GM12891 (cell line): ENCODE measurements at regions not wholly inside any gene's neighbourhood (a gene's known extent, or its start where the extent isn't known, plus 50 kb on each side); places are given as distances from the start of the nearest gene placed in this dataset.

Experiments used
- POLR2A ChIP-seq: IDR thresholded peaks from 2 replicates; pipeline ENCODE4 v1.6.1; 2011; ENCODE audit warnings: low read depth, low read length, control low read depth
- TAF1 ChIP-seq: IDR thresholded peaks from 2 replicates; pipeline ENCODE4 v1.6.1; 2011; ENCODE audit warnings: low read depth, low read length, control low read depth

DNA sequence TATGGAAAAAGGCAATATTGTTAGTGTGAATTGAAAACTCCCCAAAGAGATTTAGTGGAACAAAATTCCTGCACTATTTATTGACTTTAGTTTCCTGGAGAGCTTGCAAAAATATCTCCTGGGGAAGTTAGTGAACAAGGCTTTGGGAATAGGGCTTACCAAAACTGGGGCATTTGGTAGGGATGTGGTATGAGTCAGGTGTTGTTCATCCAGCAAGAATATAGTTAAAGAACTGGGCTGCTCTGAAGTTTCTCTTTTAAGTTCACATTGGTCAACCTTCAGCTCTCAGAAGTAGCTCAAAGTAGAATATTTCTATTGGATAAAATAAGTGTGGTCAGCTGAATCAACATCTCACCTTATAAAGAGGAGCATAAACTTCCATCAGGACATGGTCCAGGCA is 185.0 kb downstream of the CPE start:
- TF ChIP-seq POLR2A (no peak), TAF1 (no peak)
